ENCODE measurements at regions not wholly inside any gene's neighbourhood (a gene's known extent, or its start where the extent isn't known, plus 50 kb on each side); places are given as distances from the start of the nearest gene placed in this dataset.

DNA sequence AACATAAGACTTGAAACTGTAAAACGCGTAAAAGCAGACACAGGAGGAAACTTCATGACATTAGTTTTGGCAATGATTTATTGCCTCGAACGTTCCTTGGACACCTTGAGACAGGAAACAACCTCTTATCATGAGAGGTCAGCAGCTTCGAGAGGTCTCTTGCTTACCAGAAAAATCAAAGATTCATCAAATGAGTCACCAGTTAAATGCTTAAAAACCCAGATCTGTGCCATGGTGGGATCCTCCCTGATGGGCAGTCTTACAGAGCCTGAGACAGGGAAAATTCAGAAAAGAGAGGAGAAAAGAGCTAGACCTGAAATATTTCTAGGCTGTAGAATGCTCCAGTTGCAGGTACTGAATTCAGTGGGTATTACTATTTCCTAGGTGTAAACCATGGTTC is 1093.9 kb downstream of the AACS start:
- Histone ChIP-seq H3K27me3 (ENCODE audit: insufficient read depth, poor library complexity, severe bottlenecking) (no peaks in the 10 kb centered on the region), H3K27ac (replicated peaks) (no peak overlapping the region), H3K4me3 (replicated peaks; ENCODE audit: insufficient read depth, low read length) (no peak overlapping the region)
- TF ChIP-seq SPI1 (IDR thresholded peaks at IDR 0.05; ENCODE audit: borderline replicate concordance, low read depth) (no peak), POLR2AphosphoS5 (IDR thresholded peaks at IDR 0.05; ENCODE audit: low read depth) (no peak), CTCF (IDR thresholded peaks at IDR 0.05; ENCODE audit: insufficient read depth, low read length) (no peak), GABPA (IDR thresholded peaks at IDR 0.05; ENCODE audit: low read depth) (no peak), REST (IDR thresholded peaks at IDR 0.05; ENCODE audit: insufficient replicate concordance, low read depth) (no peak)
- DNase-seq (ENCODE audit: low read depth in 1 of 2, low spot score in 1 of 2) = no peak

- TF ChIP-seq SPI1 (IDR thresholded peaks at IDR 0.05; ENCODE audit: borderline replicate concordance, low read depth) (no peak), GABPA (IDR thresholded peaks at IDR 0.05; ENCODE audit: low read depth) (no peak), POLR2AphosphoS5 (IDR thresholded peaks at IDR 0.05; ENCODE audit: low read depth) (no peak), REST (IDR thresholded peaks at IDR 0.05; ENCODE audit: insufficient replicate concordance, low read depth) (no peak), CTCF (IDR thresholded peaks at IDR 0.05; ENCODE audit: insufficient read depth, low read length) (no peak)
- Histone ChIP-seq H3K4me3 (replicated peaks; ENCODE audit: insufficient read depth, low read length) (no peak overlapping the region), H3K27me3 (ENCODE audit: insufficient read depth, poor library complexity, severe bottlenecking) (no peaks in the 10 kb centered on the region), H3K27ac (replicated peaks) (no peak overlapping the region)
- DNase-seq (ENCODE audit: low read depth in 1 of 2, low spot score in 1 of 2) = no peak
Observed at GRCh38 chr12:126160912-126161311, 1095.7 kb downstream of the AACS start.

DNA sequence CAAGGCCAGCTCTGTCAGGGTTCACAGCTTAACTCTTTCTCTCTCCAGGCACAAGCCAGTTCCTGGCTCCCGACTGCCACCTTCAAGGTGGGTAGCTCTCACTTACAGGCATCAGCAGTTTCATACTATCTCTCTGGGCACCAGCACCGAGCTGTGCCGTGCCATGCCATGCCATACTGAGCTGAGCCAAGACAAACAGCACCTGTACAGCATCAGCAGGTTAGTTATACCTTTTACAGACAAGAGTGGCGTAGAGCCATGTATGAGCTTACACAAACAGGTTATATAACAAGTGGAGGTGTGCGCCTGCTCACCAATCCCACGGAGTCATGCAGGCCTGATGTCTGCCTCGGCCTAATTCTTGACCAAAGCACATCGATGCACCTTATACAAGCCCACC is 1098.7 kb downstream of the AACS start:
- H3K27ac ChIP-seq (replicated peaks) = no peak overlapping the region
- H3K4me3 ChIP-seq (replicated peaks; ENCODE audit: insufficient read depth, low read length) = no peak overlapping the region
- H3K27me3 ChIP-seq (ENCODE audit: insufficient read depth, poor library complexity, severe bottlenecking) = no peaks in the 10 kb centered on the region
- no peak for DNase-seq (ENCODE audit: low read depth in 1 of 2, low spot score in 1 of 2)
- TF ChIP-seq GABPA (IDR thresholded peaks at IDR 0.05; ENCODE audit: low read depth) (no peak), SPI1 (IDR thresholded peaks at IDR 0.05; ENCODE audit: borderline replicate concordance, low read depth) (no peak), REST (IDR thresholded peaks at IDR 0.05; ENCODE audit: insufficient replicate concordance, low read depth) (no peak), CTCF (IDR thresholded peaks at IDR 0.05; ENCODE audit: insufficient read depth, low read length) (no peak), POLR2AphosphoS5 (IDR thresholded peaks at IDR 0.05; ENCODE audit: low read depth) (no peak)

Data from HL-60 (cell line).